HL-60 (cell line): ENCODE measurements at regions not wholly inside any gene's neighbourhood (a gene's known extent, or its start where the extent isn't known, plus 50 kb on each side); places are given as distances from the start of the nearest gene placed in this dataset.

Experiments used
- GABPA ChIP-seq: IDR thresholded peaks from 2 replicates; pipeline ENCODE4 v1.6.1; 2012; ENCODE audit warnings: low read depth
- POLR2AphosphoS5 ChIP-seq: IDR thresholded peaks from 2 replicates; pipeline ENCODE4 v1.6.1; 2012; ENCODE audit warnings: low read depth
- SPI1 ChIP-seq: IDR thresholded peaks from 2 replicates; pipeline ENCODE4 v1.6.1; 2012; ENCODE audit warnings: low read depth, mild to moderate bottlenecking, borderline replicate concordance
- TF ChIP-seq, protein P1 (sequence below): IDR thresholded peaks from one replicate; pipeline ENCODE4 v1.5.1; 2011; ENCODE audit warnings: low read length, control low read depth, inconsistent platforms; ENCODE audit not compliant: insufficient read depth
- TF ChIP-seq, protein P2 (sequence below): IDR thresholded peaks from 2 replicates; pipeline ENCODE4 v1.6.1; 2012; ENCODE audit warnings: low read depth; ENCODE audit not compliant: insufficient replicate concordance

DNA sequence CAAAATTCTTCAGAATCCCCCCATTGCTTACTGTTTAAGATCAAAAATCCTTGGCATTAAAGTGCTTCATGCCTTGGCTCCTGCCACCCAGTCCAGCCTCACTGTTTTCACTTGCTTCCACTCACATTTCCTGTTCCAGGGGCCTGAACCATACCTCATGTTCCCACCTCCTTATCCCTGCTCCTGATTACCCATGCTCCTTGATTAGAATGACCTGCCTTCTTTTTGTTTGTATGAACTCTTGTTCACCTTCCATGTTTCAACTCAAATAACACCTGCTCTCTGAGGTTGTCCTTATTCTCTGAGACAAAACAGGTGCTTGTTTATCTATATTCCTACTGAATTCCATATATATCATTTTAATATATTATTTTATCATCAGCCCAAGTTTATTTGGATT is 77.1 kb upstream of the VSTM2A start:
- TF ChIP-seq, protein P1, sequence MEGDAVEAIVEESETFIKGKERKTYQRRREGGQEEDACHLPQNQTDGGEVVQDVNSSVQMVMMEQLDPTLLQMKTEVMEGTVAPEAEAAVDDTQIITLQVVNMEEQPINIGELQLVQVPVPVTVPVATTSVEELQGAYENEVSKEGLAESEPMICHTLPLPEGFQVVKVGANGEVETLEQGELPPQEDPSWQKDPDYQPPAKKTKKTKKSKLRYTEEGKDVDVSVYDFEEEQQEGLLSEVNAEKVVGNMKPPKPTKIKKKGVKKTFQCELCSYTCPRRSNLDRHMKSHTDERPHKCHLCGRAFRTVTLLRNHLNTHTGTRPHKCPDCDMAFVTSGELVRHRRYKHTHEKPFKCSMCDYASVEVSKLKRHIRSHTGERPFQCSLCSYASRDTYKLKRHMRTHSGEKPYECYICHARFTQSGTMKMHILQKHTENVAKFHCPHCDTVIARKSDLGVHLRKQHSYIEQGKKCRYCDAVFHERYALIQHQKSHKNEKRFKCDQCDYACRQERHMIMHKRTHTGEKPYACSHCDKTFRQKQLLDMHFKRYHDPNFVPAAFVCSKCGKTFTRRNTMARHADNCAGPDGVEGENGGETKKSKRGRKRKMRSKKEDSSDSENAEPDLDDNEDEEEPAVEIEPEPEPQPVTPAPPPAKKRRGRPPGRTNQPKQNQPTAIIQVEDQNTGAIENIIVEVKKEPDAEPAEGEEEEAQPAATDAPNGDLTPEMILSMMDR: no peak
- TF ChIP-seq GABPA (no peak), POLR2AphosphoS5 (no peak), SPI1 (no peak)
- TF ChIP-seq, protein P2, sequence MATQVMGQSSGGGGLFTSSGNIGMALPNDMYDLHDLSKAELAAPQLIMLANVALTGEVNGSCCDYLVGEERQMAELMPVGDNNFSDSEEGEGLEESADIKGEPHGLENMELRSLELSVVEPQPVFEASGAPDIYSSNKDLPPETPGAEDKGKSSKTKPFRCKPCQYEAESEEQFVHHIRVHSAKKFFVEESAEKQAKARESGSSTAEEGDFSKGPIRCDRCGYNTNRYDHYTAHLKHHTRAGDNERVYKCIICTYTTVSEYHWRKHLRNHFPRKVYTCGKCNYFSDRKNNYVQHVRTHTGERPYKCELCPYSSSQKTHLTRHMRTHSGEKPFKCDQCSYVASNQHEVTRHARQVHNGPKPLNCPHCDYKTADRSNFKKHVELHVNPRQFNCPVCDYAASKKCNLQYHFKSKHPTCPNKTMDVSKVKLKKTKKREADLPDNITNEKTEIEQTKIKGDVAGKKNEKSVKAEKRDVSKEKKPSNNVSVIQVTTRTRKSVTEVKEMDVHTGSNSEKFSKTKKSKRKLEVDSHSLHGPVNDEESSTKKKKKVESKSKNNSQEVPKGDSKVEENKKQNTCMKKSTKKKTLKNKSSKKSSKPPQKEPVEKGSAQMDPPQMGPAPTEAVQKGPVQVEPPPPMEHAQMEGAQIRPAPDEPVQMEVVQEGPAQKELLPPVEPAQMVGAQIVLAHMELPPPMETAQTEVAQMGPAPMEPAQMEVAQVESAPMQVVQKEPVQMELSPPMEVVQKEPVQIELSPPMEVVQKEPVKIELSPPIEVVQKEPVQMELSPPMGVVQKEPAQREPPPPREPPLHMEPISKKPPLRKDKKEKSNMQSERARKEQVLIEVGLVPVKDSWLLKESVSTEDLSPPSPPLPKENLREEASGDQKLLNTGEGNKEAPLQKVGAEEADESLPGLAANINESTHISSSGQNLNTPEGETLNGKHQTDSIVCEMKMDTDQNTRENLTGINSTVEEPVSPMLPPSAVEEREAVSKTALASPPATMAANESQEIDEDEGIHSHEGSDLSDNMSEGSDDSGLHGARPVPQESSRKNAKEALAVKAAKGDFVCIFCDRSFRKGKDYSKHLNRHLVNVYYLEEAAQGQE: no peak
